ENCODE measurements at regions not wholly inside any gene's neighbourhood (a gene's known extent, or its start where the extent isn't known, plus 50 kb on each side); places are given as distances from the start of the nearest gene placed in this dataset.

DNA sequence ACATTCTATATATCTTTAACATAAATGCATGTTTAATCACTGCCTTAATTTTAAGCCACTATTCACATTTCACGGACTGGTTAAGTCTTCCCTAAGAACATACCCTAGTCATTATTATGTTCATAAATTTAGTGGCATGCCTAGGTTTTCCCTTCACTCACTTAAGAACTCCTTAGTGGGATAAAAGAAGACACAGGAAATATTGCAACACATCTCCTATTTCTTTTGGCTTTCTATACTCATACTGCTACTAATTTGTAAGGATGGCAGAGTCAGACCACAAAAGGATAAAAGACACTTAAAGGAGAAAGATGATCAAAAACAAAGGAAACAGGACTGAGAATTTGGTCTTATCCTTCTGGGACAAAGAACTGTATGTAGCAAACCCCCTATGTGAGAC lies 951.4 kb downstream of the SORCS3 start:
- intact Hi-C loops (cut with DNase I): no loop called here
- Histone ChIP-seq H3K4me1 (no peaks in the 10 kb centered on the region), H3K36me3 (ENCODE audit: insufficient read depth in 1 of 2, low read depth in 1 of 2) (no peaks in the 10 kb centered on the region), H3K27me3 (ENCODE audit: insufficient read depth in 3 of 3, low read length in 2 of 3) (no peaks in the 10 kb centered on the region), H3K4me3 (no peak overlapping the region), H3K9me3 (no peaks in the 10 kb centered on the region), H3K27ac (no peak overlapping the region)
- WGBS, 3 donors: 51 to 73% (median 62%) methylated on average over 1 of the region's 1 CpG
- TF ChIP-seq, protein P1, sequence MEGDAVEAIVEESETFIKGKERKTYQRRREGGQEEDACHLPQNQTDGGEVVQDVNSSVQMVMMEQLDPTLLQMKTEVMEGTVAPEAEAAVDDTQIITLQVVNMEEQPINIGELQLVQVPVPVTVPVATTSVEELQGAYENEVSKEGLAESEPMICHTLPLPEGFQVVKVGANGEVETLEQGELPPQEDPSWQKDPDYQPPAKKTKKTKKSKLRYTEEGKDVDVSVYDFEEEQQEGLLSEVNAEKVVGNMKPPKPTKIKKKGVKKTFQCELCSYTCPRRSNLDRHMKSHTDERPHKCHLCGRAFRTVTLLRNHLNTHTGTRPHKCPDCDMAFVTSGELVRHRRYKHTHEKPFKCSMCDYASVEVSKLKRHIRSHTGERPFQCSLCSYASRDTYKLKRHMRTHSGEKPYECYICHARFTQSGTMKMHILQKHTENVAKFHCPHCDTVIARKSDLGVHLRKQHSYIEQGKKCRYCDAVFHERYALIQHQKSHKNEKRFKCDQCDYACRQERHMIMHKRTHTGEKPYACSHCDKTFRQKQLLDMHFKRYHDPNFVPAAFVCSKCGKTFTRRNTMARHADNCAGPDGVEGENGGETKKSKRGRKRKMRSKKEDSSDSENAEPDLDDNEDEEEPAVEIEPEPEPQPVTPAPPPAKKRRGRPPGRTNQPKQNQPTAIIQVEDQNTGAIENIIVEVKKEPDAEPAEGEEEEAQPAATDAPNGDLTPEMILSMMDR (IDR thresholded peaks at IDR 0.05): no peak
- ATAC-seq (no peak), DNase-seq (no peak)

DNA sequence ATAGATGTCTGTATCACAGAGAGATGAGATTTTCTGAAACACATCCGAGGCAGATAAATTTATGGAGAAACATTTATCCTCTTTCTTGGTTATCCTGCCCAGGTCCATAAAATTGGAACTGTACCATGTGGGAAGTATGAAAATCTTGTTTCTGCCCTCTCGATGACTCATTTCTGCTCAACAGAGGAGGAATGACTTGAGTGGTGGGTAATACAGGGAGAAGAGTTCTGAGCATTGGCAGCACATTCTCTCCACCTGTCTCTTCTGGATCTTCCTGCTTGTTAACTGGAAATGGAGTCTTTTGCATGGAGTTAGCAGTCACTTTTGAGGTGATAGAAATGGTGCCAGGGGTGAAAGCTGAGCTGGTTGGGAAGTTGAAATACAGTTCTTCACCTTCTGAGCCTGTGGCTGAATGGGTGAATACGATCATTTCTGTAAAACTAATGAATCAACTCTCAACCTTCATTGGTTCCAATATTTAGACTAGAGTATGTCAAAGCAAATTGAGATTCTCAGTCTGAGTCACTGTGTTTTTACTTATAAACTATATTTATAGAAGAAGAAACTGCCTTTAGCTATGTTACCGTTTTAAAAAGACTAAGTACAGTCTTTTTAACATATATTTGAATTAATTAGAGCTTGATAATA lies 945.5 kb downstream of the SORCS3 start:
- H3K27me3 ChIP-seq (ENCODE audit: insufficient read depth in 3 of 3, low read length in 2 of 3): no peaks in the 10 kb centered on the region
- no peaks in the 10 kb centered on the region for H3K9me3 ChIP-seq
- no peaks in the 10 kb centered on the region for H3K36me3 ChIP-seq (ENCODE audit: insufficient read depth in 1 of 2, low read depth in 1 of 2)
- H3K4me1 ChIP-seq: no peaks in the 10 kb centered on the region
- no peak overlapping the region for H3K27ac ChIP-seq
- 75 to 79% (median 79%) methylated on average over 4 of the region's 4 CpGs for WGBS, 3 donors
- intact Hi-C loops (cut with DNase I): no loop called here
- no peak for ATAC-seq
- TF ChIP-seq, protein P1 (IDR thresholded peaks at IDR 0.05): no peak
- no peak overlapping the region for H3K4me3 ChIP-seq
- no peak for DNase-seq

DNA sequence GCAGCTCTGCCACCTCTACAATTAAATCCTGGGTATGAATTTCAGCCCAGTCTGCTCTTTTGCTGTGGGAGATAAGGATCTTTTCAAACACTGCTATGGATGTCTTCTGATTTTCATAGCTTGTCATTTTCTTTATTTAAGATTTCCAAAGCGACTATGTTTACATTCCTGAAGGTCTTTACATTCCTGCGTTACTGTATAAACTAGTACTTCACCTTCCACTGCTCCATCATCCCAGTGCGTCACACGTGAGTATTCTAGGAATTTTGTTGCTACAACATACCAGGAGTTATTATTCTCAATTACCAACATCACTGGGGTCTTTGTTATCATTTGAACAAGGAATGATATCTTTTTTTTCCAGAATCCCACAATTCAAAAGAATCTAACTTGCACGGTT lies 944.7 kb downstream of the SORCS3 start:
- Histone ChIP-seq H3K4me1 (no peaks in the 10 kb centered on the region), H3K4me3 (no peak overlapping the region), H3K9me3 (no peaks in the 10 kb centered on the region), H3K36me3 (ENCODE audit: insufficient read depth in 1 of 2, low read depth in 1 of 2) (no peaks in the 10 kb centered on the region), H3K27ac (no peak overlapping the region), H3K27me3 (ENCODE audit: insufficient read depth in 3 of 3, low read length in 2 of 3) (no peaks in the 10 kb centered on the region)
- intact Hi-C loops (cut with DNase I): no loop called here
- no peak for ATAC-seq
- DNase-seq: no peak
- WGBS, 3 donors: 56 to 60% (median 59%) methylated on average over 5 of the region's 5 CpGs
- TF ChIP-seq, protein P1 (IDR thresholded peaks at IDR 0.05): no peak

DNA sequence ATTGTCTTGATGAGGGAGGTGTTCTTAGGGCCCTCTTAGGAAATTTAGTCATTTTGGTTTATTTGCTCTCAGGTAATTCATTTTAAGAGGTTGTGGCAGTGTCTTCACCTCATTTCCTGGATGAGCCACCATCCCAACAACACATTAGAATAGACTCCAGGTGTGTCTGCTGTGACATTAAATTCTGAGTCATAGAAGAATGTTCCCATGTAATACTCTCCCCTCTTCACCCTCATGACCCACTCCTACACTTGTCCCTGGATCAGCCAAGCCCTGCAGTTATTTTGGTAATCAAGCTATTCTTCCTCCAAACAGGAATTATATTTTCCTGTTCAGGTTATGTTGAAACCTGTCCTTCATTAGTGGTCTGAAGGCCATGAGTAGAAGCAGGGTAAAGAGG lies 944.1 kb downstream of the SORCS3 start:
- TF ChIP-seq, protein P1 (IDR thresholded peaks at IDR 0.05): no peak
- Histone ChIP-seq H3K4me1 (no peaks in the 10 kb centered on the region), H3K36me3 (ENCODE audit: insufficient read depth in 1 of 2, low read depth in 1 of 2) (no peaks in the 10 kb centered on the region), H3K27me3 (ENCODE audit: insufficient read depth in 3 of 3, low read length in 2 of 3) (no peaks in the 10 kb centered on the region), H3K4me3 (no peak overlapping the region), H3K9me3 (no peaks in the 10 kb centered on the region), H3K27ac (no peak overlapping the region)
- no peak for DNase-seq
- intact Hi-C loops (cut with DNase I): no loop called here
- no peak for ATAC-seq

DNA sequence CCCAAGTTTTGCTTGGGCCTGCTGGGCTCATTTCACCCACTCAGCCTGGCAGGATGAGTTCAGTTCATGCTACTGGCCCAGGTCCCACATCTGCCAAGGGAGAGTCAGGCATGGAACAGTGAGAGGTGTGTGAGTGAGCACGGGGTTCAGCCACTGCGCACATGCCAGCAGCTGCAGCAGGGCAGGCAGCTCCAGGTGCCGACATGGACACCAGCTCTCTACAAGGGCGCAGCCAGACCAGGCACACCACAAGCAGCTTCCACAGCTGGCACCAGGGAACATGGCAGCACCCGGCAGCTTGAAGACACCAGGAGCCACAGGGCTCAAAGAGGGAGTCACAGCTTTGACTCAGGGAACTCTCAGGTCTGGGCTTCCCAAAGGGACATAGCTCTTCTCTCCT lies 938.0 kb downstream of the SORCS3 start:
- TF ChIP-seq, protein P1 (IDR thresholded peaks at IDR 0.05): no peak
- Histone ChIP-seq H3K9me3 (no peaks in the 10 kb centered on the region), H3K27me3 (ENCODE audit: insufficient read depth in 3 of 3, low read length in 2 of 3) (no peaks in the 10 kb centered on the region), H3K4me3 (no peak overlapping the region), H3K4me1 (no peaks in the 10 kb centered on the region), H3K27ac (no peak overlapping the region), H3K36me3 (ENCODE audit: insufficient read depth in 1 of 2, low read depth in 1 of 2) (no peaks in the 10 kb centered on the region)
- ATAC-seq: no peak
- intact Hi-C loops (cut with DNase I): no loop called here
- peak in 1 of 2 donors; percentile 34 for DNase-seq
- WGBS, 3 donors: 88 to 100% (median 91%) methylated on average over 5 of the region's 5 CpGs

Measured in psoas muscle (tissue), 7 donors.